GM18858 (cell line): ENCODE measurements at regions not wholly inside any gene's neighbourhood (a gene's known extent, or its start where the extent isn't known, plus 50 kb on each side); places are given as distances from the start of the nearest gene placed in this dataset.
"Not testable (repeated sequence)": the region's sequence is repeated elsewhere in the genome, so short reads cannot be mapped to it uniquely, and the experiment has no call there.

Experiments
- ATAC-seq: cut with Tn5 transposase; IDR thresholded peaks from one replicate; pipeline ENCODE4 v1.9.1; 2021; ENCODE audit not compliant: unreplicated experiment

DNA sequence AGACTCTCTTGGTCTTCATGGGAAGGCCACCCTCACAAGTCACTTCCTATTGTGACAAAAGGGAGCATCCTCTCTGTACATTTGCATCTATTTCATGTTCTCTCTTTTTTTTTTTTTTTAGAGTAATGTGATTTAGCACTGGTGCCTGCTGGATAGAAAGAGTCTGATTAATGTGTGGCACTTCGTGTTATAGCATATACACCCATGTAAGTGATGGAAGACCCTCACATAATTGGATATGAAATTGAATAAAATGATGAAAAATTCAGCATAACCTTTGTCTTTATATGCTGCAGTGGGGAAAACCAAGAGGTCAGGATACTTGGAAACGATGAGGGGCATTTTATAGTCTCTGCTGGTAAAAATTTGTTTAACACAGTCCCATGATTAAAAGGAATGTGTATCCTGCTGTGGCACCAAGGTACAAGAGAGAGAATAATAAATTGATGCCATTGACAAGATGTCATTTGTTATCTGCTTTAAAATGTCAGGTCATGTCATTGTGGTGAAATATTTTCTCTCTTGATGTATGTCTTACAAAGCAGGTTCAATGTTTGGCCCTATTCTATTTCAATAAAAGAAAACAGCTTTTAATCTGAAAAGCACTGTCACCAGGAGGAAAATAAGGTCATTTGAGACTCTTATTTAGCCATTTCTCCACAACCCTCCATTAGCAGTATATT, 1115.4 kb downstream of the STPG2 start:
- ATAC-seq = no peak

GRCh38 chr4:97028785-97029184, 1114.5 kb downstream of the STPG2 start:
- ATAC-seq = no peak

DNA sequence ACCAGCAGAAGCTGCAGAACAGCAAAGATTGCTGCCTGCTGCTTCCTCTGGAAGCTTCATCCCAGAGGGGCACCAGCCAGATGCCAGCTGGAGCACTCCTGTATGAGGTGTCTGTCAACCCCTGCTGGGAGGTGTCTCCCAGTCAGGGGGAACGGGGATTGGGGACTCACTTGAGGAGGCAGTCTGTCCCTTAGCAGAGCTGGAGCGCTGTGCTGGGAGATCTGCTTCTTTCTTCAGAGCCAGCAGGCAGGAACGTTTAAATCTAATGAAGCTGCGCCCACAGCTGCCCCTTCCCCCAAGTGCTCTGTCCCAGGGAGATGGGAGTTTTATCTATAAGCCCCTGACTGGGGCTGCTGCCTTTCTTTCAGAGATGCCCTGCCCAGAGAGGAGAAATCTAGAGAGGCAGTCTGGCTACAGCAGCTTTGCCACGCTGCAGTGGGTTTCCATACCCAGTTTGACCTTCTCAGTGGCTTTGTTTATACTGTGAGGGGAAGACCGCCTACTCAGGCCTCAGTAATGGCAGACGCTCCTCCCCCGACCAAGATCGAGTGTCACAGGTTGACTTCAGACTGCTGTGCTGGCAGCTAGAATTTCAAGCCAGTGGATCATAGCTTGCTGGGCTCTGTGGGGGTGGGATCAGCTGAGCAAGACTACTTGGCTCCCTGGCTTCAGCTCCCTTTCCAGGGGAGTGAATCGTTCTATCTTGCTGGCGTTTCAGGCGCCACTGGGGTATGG, 1105.7 kb downstream of the STPG2 start:
- ATAC-seq = not testable (repeated sequence)

DNA sequence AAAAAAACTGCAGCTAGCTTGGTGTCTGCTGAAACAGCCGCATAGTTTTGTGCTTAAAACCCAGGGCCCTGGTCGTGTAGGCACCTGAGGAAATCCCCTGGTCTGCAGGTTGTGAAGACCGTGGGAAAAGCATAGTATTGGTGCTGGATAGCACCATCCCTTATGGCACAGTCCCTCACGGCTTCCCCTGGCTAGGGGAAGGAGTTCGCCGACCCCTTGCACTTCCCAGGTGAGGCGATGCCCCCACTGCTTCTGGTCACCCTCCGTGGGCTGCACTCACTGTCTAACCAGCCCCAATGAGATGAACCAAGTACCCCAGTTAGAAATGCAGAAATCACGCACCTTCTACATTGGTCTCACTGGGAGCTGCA, 1105.1 kb downstream of the STPG2 start:
- ATAC-seq = no peak

GRCh38 chr4:97072666-97073065, 1070.6 kb downstream of the STPG2 start:
- ATAC-seq = no peak

- ATAC-seq = no peak
Measured at GRCh38 chr4:97073194-97073593, 1070.1 kb downstream of the STPG2 start.

- ATAC-seq = no peak
Measured at GRCh38 chr4:97074531-97074930, 1068.7 kb downstream of the STPG2 start.

DNA sequence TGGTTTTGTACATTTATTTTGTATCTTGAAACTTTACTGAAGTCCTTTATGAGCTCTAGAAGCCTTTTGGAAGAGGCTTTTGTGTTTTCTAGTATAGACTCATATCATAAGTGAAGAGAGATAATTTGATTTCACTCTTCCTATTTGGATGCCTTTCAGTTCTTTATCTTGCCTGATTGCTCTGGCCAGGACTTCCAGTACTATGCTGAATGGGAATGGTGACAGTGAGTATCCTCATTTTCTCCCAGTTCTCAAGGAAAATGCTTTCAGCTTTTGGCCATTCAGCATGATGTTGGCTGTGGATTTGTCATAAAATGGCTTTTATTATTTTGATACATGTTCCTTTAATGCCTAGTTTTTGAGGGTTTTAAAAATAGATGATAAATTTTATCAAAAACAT, 1061.3 kb downstream of the STPG2 start:
- no peak for ATAC-seq

- ATAC-seq = not testable (repeated sequence)
Measured at GRCh38 chr4:97097036-97097435, 1046.2 kb downstream of the STPG2 start.

- not testable (repeated sequence) for ATAC-seq
Measured at GRCh38 chr4:97101171-97101570, 1042.1 kb downstream of the STPG2 start.

DNA sequence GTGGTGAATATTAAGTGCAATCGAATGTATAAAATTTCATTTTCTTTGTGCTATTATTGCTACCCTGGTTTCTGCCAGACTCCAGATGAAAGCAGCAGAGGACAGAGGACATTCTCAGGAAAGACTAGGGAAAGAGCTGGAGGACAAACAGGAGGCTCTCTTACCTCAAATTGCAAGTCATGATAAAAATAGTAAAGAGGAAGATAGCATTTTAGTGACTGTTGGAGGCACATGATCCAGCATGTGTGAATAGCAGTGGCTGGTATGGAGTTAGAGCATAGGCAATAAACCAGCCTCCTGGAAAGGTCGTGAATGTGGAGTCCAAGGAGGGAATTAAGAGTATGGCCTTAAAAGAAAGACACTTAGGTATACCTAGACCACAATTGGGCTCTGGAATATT, 1040.0 kb downstream of the STPG2 start:
- ATAC-seq = no peak

DNA sequence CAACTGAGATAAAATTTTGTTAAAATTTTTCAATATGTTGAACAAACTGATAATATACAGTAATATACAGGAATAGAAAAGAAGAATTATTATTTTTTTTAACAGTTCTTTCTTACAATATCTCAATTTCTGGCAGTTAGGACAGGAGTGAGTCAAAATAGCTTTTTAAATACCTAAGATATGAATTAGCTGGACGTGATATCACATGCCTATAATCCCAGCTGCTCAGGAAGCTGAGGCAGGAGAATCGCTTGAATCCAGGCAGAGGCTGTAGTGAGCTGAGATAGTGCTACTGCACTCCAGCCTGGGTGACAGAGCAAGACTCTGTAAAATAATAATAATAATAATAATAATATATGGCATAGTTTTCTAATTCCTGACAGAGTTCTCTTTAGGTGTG, 1039.3 kb downstream of the STPG2 start:
- no peak for ATAC-seq

GRCh38 chr4:97104666-97105065, 1038.6 kb downstream of the STPG2 start:
- no peak for ATAC-seq

GRCh38 chr4:97105347-97106099, 1037.8 kb downstream of the STPG2 start:
- ATAC-seq = no peak

- no peak for ATAC-seq
Measured at GRCh38 chr4:97106161-97106560, 1037.1 kb downstream of the STPG2 start.

- ATAC-seq = no peak
Measured at GRCh38 chr4:97110506-97110905, 1032.8 kb downstream of the STPG2 start.

GRCh38 chr4:97116511-97116910, 1026.8 kb downstream of the STPG2 start:
- no peak for ATAC-seq

DNA sequence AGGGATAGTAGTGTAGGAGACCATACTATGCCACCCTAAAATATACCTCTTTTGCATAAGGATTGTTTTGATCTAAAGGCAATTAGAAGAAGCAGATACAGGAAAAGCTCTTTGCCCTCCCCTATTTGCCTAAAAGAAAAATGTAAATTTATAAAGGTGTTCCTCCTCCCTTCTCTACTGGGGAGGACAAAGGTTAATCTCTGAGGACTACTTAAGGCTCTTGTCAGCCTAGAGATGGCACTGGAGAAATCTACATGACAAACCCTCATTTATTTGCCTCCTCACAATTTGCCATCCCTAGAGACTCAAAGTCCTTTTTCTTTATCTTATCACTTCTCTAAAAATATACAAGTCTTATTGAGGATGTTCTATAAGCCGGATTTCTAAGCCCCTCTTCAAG, 1021.8 kb downstream of the STPG2 start:
- no peak for ATAC-seq

DNA sequence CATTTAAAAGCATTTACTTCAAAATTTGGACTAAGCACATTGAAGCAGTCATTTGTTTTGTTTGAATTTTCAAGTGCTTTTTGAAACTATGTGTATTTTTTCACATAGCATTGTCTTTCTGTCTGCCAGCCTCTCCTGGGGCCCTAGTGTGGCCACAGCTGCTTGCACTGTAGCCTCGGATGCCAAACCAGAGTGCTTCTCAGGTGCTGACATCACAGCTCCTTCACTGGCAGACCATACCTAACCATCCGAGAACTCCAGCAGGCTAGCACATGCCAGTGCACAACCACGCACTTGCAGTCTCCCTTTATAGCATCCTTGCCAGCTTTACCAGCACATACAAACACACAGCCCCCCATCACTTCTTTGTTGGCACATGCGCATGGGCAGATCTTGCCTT, 1019.7 kb downstream of the STPG2 start:
- ATAC-seq = no peak

GRCh38 chr4:97132435-97132834, 1010.8 kb downstream of the STPG2 start:
- ATAC-seq = no peak

GRCh38 chr4:97134456-97134855, 1008.8 kb downstream of the STPG2 start:
- ATAC-seq = no peak

DNA sequence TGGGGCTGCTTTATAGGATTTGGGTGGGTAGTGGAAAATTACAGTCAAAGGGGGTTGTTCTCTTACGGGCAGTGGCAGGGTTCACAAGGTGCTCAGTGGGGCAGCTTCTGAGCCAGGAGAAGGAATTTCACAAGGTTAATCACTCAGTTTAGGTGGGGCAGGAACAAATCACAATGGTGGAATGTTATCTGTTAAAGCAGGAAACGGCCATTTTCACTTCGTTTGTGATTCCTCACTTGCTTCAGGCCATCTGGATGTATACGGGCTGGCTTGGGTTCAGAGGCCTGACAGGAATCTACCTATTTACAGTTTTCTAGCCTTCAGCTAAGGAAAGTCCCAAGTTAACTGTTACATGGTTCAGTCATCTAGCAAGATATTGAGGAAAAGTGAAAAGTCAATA, 1003.5 kb downstream of the STPG2 start:
- ATAC-seq = no peak
